GM12875 (cell line): ENCODE measurements at regions not wholly inside any gene's neighbourhood (a gene's known extent, or its start where the extent isn't known, plus 50 kb on each side); places are given as distances from the start of the nearest gene placed in this dataset.

Experiments used
- H3K4me3 ChIP-seq: one replicate; pipeline ENCODE4 v1.5.1; 2011; ENCODE audit warnings: low read depth, low read length, control low read depth
- TF ChIP-seq, protein P1 (sequence below): IDR thresholded peaks from 2 replicates; pipeline ENCODE4 v1.5.1; 2011; ENCODE audit warnings: low read depth, mild to moderate bottlenecking, control low read depth, inconsistent platforms, low read length, moderate library complexity, borderline replicate concordance; ENCODE audit not compliant: insufficient read depth

- H3K4me3 ChIP-seq: no peak overlapping the region
- TF ChIP-seq, protein P1, sequence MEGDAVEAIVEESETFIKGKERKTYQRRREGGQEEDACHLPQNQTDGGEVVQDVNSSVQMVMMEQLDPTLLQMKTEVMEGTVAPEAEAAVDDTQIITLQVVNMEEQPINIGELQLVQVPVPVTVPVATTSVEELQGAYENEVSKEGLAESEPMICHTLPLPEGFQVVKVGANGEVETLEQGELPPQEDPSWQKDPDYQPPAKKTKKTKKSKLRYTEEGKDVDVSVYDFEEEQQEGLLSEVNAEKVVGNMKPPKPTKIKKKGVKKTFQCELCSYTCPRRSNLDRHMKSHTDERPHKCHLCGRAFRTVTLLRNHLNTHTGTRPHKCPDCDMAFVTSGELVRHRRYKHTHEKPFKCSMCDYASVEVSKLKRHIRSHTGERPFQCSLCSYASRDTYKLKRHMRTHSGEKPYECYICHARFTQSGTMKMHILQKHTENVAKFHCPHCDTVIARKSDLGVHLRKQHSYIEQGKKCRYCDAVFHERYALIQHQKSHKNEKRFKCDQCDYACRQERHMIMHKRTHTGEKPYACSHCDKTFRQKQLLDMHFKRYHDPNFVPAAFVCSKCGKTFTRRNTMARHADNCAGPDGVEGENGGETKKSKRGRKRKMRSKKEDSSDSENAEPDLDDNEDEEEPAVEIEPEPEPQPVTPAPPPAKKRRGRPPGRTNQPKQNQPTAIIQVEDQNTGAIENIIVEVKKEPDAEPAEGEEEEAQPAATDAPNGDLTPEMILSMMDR: no peak
Observed at GRCh38 chr1:60436186-60436585, 362.6 kb upstream of the C1orf87 start.

GRCh38 chr1:60431593-60431992, 358.0 kb upstream of the C1orf87 start:
- H3K4me3 ChIP-seq: no peak overlapping the region
- TF ChIP-seq, protein P1: no peak

DNA sequence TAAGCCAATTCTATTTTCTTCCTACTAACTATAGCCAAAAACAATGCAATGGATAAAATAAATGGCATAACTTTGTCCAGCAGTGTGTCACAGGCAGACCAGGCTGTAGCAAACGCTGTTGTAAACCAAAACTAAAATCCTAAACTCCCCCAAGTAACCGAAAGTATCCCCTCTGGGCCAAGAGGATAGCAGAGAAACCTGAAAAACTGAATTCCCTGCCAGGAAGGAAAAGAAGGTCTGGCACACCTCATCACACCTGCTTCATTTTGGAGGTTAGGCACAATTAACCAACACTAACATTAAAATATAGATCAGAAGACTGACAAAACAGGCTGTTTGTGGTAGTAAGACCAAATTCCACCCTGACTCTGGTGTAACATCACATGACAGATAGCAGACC, 356.8 kb upstream of the C1orf87 start:
- H3K4me3 ChIP-seq: no peak overlapping the region
- TF ChIP-seq, protein P1: no peak

DNA sequence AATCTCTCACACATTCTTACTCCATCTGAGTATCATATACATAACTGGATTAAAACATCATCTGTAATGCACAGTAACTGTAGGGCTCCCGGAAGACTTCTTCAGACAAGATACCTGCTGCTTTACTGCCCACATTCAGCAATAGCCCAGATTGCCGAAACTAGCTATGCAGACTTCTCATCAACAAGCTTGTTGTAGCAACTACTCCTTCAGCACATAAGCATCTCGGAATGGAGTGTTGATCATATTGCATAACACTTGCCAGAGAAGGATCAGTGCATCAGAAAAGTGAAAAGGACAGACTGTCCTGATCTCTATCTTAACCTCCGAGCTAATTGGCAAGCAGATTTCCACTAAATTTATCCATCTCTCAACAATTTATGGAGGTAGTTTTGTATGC, 354.6 kb upstream of the C1orf87 start:
- H3K4me3 ChIP-seq: no peak overlapping the region
- TF ChIP-seq, protein P1: no peak

DNA sequence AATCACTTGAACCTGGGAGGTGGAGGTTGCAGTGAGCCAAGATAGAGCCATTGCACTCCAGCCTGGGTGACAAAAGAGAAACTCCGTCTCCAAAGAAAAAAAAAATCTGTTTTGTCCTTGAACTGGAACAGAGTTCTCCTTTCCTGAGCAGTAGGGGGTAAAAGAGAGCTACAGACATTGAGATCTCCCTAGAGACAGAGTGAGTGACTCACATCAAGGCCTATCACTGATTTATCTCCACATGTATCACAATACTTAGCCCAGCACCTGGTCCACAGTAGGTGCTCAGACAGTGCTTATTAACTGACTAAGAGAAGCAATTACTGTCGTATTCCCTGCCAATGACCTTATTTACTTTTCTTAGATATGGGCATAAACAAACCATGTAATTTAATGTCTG, 354.1 kb upstream of the C1orf87 start:
- TF ChIP-seq, protein P1: no peak
- no peak overlapping the region for H3K4me3 ChIP-seq

DNA sequence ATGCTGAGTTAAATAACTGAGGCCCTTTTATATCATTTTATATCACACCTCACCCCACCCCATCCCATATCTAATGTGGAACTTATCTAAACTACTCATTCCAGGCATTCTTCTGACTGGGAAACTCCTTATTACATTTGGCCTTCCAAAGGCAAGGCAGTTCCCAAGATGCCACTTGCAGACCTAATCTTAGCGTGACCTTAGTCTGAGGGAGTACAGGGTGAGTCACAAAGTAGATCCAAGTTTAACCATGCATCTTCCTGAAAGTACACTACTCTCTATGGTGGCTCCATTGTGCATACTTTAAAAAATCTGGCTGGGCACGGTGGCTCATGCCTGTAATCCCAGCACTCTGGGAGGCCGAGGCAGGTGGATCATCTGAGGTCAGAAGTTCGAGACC, 353.6 kb upstream of the C1orf87 start:
- no peak overlapping the region for H3K4me3 ChIP-seq
- TF ChIP-seq, protein P1: no peak

DNA sequence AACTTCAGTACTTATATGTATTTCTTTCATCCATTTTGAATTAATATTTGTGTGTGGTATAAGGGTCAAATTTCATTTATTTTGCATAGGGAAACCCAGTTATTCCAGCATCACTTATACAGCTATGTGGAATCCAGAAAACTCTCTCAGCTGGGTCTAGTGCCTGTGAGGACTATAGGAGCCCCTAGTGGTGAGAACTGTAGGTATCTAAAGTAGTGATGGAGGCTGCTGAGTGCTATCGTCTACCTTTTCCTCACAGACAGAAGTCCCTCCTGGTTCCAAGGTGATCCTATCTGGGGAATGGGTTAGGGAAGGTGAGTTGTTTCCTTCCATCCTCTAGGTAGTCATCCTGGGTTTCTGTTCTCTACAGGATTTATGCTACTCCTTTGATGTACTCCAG, 352.0 kb upstream of the C1orf87 start:
- H3K4me3 ChIP-seq: no peak overlapping the region
- TF ChIP-seq, protein P1: peak; percentile 44; the same call in 1 of the 2 replicates
